Endothelial cell of umbilical vein (primary cell): ENCODE measurements at regions not wholly inside any gene's neighbourhood (a gene's known extent, or its start where the extent isn't known, plus 50 kb on each side); places are given as distances from the start of the nearest gene placed in this dataset.

Experiments
- EZH2 ChIP-seq: IDR thresholded peaks from 2 replicates; pipeline ENCODE4 v1.6.1; 2012; ENCODE audit warnings: borderline replicate concordance, low read depth, mild to moderate bottlenecking, moderate library complexity, low read length, inconsistent platforms; ENCODE audit not compliant: severe bottlenecking
- FOS ChIP-seq: IDR thresholded peaks from 2 replicates; pipeline ENCODE4 v1.6.1; 2011; ENCODE audit warnings: mild to moderate bottlenecking, low read length, moderate library complexity, borderline replicate concordance; ENCODE audit not compliant: insufficient read depth
- POLR2A ChIP-seq: IDR thresholded peaks from 2 replicates; pipeline ENCODE4 v1.6.1; 2012; ENCODE audit warnings: low read depth, mild to moderate bottlenecking, control low read depth, low read length

DNA sequence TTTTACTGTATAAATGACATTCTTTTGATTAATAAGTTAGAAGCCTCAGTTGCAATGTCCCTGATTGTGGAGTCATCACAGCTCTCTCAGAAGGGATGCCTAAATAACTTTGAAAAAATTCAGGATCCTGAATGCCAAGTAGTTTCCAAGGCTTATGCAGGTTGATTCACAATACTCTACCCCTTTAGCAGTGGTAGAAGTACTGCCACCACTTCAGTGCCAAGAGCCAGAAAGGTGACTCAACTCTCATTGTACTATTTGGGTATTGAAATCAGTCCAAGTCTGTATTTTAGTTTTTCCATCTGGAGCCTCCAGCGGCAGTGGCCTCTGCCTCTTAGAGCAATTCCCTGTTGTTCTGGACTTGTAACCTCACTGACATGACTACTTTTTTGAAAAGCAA, 320.1 kb upstream of the NDST4 start:
- TF ChIP-seq EZH2 (no peak), FOS (no peak), POLR2A (no peak)
